Kidney (tissue), 13 donors: ENCODE measurements at regions not wholly inside any gene's neighbourhood (a gene's known extent, or its start where the extent isn't known, plus 50 kb on each side); places are given as distances from the start of the nearest gene placed in this dataset.
"Not testable (repeated sequence)": the region's sequence is repeated elsewhere in the genome, so short reads cannot be mapped to it uniquely, and the experiment has no call there.

Experiments
- DNase-seq, 5 donors: peaks; one replicate each; pipeline ENCODE4 v3.0.0-alpha.2; 2013 to 2020
- FAIRE-seq: peaks from 2 replicates; lab custom pipeline; 2012; peaks lifted over from hg19 to GRCh38; lab: Jason Lieb, UNC
- H3K27ac ChIP-seq, 2 donors: one replicate each; pipeline ENCODE4 v1.7.0; 2013; ENCODE audit warnings: low read depth in 2 of 2, low read length in 2 of 2, inconsistent platforms in 1 of 2
- H3K27me3 ChIP-seq: one replicate; pipeline ENCODE4 v1.7.1; 2013; ENCODE audit warnings: low read length, inconsistent platforms; ENCODE audit not compliant: control insufficient read depth, insufficient read depth
- H3K36me3 ChIP-seq, 3 donors: one replicate each; pipeline versions ENCODE4 v1.7.0 to v1.7.1; 2013; ENCODE audit warnings: low read length in 3 of 3, control low read depth in 1 of 3, inconsistent platforms in 1 of 3; ENCODE audit not compliant: insufficient read depth in 3 of 3, control insufficient read depth in 2 of 3
- H3K4me1 ChIP-seq, 3 donors: one replicate each; pipeline versions ENCODE4 v1.7.0 to v1.7.1; 2013; ENCODE audit warnings: low read length in 3 of 3, inconsistent platforms in 1 of 3, low read depth in 1 of 3; ENCODE audit not compliant: control insufficient read depth in 2 of 3, insufficient read depth in 2 of 3
- H3K4me3 ChIP-seq, 3 donors: one replicate each; pipeline versions ENCODE4 v1.7.0 to v1.8.1; 2013; ENCODE audit warnings: low read length in 3 of 3, control low read depth in 1 of 3, inconsistent platforms in 1 of 3
- H3K9ac ChIP-seq, 3 donors: one replicate each; pipeline versions ENCODE4 v1.7.0 to v1.7.1; 2013; ENCODE audit warnings: low read length in 3 of 3, control low read depth in 1 of 3, inconsistent platforms in 1 of 3
- H3K9me3 ChIP-seq, 3 donors: one replicate each; pipeline versions ENCODE4 v1.7.0 to v1.7.1; 2013; ENCODE audit warnings: low read length in 3 of 3, control low read depth in 1 of 3, inconsistent platforms in 1 of 3; ENCODE audit not compliant: control insufficient read depth in 2 of 3, insufficient read depth in 1 of 3
- CTCF ChIP-seq: IDR thresholded peaks from 3 replicates; pipeline ENCODE4 v1.5.1; 2012; ENCODE audit warnings: mild to moderate bottlenecking, moderate library complexity, borderline replicate concordance; ENCODE audit not compliant: insufficient read depth; ENCODE audit errors: extremely low read depth
- intact Hi-C: fragments of 100-400 bp; cut with DNase I; formaldehyde crosslinking; loops from one replicate; pipeline ENCODE4 v1.11.1; 2022
- donor health status: control.
- donor health status: control.
- donor health status: control.
- donor health status: control.
- donor health status: control.
- donor health status: DM: yes; HTN: yes; CAD: no.
- donor health status: Normal renal cell carcinoma (clear cell type).

GRCh38 chr16:76713191-76713590, 436.0 kb downstream of the CNTNAP4 start:
- no peak for DNase-seq
- H3K4me3 ChIP-seq = no peak overlapping the region
- no peaks in the 10 kb centered on the region for H3K36me3 ChIP-seq
- no peak for FAIRE-seq
- H3K27ac ChIP-seq = no peak overlapping the region
- no peaks in the 10 kb centered on the region for H3K4me1 ChIP-seq
- H3K9ac ChIP-seq = no peak overlapping the region
- H3K27me3 ChIP-seq = no peaks in the 10 kb centered on the region
- no peak for TF ChIP-seq CTCF
- intact Hi-C loops = no loop called here
- peaks cover 0 to 8% (median 0%) of the 10 kb centered on the region in 3 donors for H3K9me3 ChIP-seq

- H3K27me3 ChIP-seq, H3K36me3 ChIP-seq, FAIRE-seq, H3K9ac ChIP-seq, H3K4me3 ChIP-seq, DNase-seq, H3K27ac ChIP-seq, intact Hi-C loops, H3K4me1 ChIP-seq, H3K9me3 ChIP-seq: not testable (repeated sequence)
Observed at GRCh38 chr16:76716251-76716650, 439.1 kb downstream of the CNTNAP4 start.

GRCh38 chr16:76724181-76724580, 447.0 kb downstream of the CNTNAP4 start:
- Histone ChIP-seq H3K4me1 (no peaks in the 10 kb centered on the region), H3K36me3 (no peaks in the 10 kb centered on the region), H3K27me3 (no peaks in the 10 kb centered on the region), H3K4me3 (no peak overlapping the region), H3K27ac (no peak overlapping the region), H3K9me3 (no peaks in the 10 kb centered on the region), H3K9ac (no peak overlapping the region)
- intact Hi-C loops = no loop called here
- FAIRE-seq = no peak
- DNase-seq = no peak
- TF ChIP-seq CTCF = no peak

- Histone ChIP-seq H3K9me3 (no peaks in the 10 kb centered on the region), H3K9ac (no peak overlapping the region), H3K36me3 (no peaks in the 10 kb centered on the region), H3K4me3 (no peak overlapping the region), H3K27ac (no peak overlapping the region), H3K4me1 (no peaks in the 10 kb centered on the region), H3K27me3 (no peaks in the 10 kb centered on the region)
- no peak for DNase-seq
- intact Hi-C loops = no loop called here
- no peak for TF ChIP-seq CTCF
- FAIRE-seq = no peak
Observed at GRCh38 chr16:76729525-76729924, 452.3 kb downstream of the CNTNAP4 start.
